Ovary (tissue), 3 donors: ENCODE measurements at regions not wholly inside any gene's neighbourhood (a gene's known extent, or its start where the extent isn't known, plus 50 kb on each side); places are given as distances from the start of the nearest gene placed in this dataset.

Source experiments
- CTCF ChIP-seq, 3 donors: fragments of 450-650 bp in 2 of 3; fragments of 200-600 bp in 1 of 3; IDR thresholded peaks; one replicate each; pipeline versions ENCODE4 v1.5.1 to v1.8.0; 2016 to 2022; ENCODE audit warnings: antibody characterized with exemption in 3 of 3, mild to moderate bottlenecking in 1 of 3
- POLR2A ChIP-seq: fragments of 450-650 bp; IDR thresholded peaks from one replicate; pipeline ENCODE4 v1.6.1; 2017; ENCODE audit warnings: antibody characterized with exemption, mild to moderate bottlenecking, moderate library complexity
- donor health status: DM: no; HTN: no; CAD: no.

- TF ChIP-seq CTCF (IDR thresholded peaks at IDR 0.05), result no peak
- TF ChIP-seq POLR2A, result no peak
Measured at GRCh38 chr16:6133009-6133557, 1035.5 kb upstream of the EEF2KMT start.
